RCC 7860 (cell line): ENCODE measurements at regions not wholly inside any gene's neighbourhood (a gene's known extent, or its start where the extent isn't known, plus 50 kb on each side); places are given as distances from the start of the nearest gene placed in this dataset.
A peak's percentile ranks its signal among the peaks of the same experiment; 100 is the strongest.
"Not testable (repeated sequence)": the region's sequence is repeated elsewhere in the genome, so short reads cannot be mapped to it uniquely, and the experiment has no call there.

Source experiments
- DNase-seq: peaks from one replicate; pipeline ENCODE4 v3.0.0-alpha.2; 2015; ENCODE audit warnings: low spot score
- FAIRE-seq: peaks from 2 replicates; lab custom pipeline; 2012; peaks lifted over from hg19 to GRCh38; lab: Jason Lieb, UNC

DNA sequence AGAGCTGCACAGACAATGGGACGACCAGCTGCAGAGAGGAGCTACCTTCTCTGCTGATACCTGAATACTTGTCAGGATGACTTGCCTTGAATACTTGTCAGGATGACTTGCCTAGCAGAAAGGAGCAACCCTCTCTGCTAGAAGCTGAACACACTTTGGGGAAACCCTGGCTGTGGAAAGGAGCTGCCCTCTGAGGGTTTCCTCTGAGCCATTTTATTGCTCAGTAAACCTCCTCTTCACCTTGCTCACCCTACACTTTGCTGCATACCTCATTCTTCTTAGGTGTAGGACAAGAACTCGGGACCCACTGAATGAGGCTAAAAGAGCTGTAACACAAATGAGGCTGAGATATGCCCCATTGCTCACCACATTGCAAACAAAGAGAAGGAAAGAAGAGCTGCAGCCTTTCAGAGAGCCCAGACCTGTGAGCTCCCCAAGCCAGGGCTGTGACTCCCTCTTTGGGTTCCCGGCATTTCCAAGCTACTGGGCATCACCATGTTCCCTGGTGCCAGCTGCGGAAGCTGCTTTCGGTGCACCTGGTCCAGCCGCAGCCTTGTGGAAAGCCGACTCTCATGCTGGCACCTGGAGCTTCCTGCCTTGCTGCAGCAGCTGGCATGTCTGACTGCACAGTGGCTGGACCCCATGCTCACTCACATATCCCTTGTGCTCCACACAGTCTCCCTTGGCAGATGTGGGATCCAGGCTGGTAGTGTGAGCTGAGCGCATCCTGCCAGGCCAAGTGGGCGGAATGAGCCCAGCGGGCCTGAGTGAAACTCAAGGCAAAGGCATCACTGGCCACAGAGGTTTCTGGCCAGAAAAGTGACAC lies 106.7 kb upstream of the AHI1 start:
- FAIRE-seq, result no peak
- no peak for DNase-seq

DNA sequence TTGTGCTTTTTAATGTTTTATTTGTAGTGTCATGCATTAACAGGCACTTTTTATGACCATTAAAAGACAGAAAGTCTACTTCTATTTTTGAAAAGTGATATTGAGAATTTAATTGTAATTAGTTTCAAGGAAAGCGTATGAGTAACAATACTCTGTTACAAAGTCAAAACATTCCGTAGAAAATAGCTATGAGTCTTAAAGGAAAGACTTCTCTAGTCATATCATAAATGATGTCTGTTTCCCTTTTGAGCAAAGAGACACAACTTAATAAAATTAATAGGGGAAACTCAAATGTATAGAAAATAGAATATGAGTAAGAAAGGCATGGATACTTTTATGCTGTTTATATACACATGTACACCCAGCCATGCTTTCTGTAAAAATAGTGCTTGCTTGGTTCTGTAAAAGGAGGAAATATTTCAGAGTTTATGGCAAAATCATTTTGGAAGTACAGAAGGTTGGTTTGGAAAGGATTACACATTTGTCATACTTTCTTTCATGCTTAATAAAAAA lies 107.8 kb upstream of the AHI1 start:
- no peak for DNase-seq
- no peak for FAIRE-seq

DNA sequence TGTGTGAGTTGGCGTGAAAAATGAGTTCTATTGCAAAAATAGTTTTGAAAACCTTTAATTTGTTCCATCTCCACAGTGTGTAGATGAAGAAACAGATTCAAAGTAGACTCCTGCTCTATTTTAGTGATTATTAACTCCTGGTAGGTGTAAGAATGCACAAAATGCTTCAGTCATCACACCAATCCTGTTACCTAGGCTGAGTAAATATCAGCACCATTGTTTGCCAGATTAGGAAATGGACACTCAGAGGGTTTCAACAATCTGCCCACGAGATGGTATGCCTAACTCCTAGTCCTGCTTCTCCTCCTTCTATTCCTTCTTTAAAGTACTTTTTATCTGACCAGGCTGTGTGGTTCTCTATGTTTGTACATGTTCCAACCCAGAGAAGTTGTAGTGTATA lies 108.9 kb upstream of the AHI1 start:
- DNase-seq (no peak), FAIRE-seq (no peak)

DNA sequence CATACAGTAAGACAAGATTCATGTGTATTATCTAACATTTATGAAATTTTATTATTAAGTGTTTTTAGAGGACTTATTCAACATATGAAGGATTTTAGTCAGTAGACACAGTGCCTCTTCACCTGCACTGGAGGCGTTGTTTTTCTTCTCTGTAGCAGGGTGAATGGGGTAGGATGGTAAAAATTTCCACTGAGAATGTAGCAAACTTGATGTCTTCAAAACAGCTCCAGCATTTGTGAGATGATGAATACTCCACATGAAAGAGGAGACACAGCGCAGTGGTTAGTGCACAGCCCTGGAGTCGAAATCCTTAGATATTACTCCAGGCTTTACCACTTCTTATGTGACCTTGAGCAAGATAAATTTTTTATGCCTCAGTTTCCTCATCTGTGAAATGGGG lies 110.5 kb upstream of the AHI1 start:
- FAIRE-seq (no peak), DNase-seq (no peak)

DNA sequence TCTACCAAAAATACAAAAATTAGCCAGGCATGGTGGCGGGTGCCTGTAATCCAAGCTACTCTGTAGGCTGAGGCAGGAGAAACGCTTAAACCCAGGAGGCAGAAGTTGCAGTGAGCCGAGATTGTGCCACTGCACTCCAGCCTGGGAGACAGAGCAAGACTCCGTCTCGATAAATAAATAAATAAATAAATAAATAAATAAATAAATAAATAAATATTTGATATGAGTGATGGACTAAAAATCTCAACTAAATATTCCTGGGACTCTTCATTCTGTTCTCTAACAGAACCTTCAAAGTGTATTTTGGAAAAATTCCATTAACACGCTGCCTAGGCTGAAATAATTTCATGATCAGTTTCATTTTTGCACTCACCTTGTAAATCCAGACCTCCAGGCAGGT lies 112.7 kb upstream of the AHI1 start:
- not testable (repeated sequence) for DNase-seq, FAIRE-seq

DNA sequence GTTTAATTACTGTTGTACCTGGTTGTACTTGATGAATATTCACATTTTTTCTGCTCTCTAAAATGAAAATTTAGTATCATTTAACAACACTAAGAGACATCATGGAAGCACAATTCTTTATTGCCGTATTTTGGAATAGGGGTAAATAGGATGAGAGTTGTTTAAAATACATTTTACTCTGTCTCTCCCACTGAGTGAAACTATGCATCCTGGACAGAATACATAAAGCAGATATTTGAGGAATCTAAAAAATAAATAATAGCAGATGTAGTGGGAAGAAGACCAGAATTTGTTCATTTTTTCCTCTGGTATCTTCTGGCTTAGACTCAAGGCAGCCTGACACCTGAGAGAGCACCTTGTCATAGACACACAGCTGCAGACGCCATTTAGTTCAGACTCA lies 119.1 kb upstream of the AHI1 start:
- no peak for FAIRE-seq
- DNase-seq, result no peak

DNA sequence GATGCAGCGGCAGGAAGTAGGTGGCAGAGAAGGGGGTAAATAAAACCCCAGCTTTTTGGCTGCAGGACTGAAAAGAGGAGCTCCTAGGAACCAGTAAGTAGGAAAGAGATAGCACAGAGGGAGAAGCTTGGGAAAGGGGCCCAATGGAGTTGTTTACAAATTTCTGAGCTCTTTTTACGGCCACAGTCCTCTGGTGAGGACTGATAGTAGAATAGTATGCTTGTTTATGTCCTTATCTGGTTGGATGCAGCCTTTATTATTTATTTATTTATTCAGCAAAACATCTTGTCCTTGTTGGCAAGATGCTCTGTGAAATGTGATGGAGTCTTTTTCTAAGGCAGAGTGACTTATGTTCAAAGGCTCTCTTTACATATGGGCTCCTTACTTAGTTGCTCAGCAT lies 119.7 kb upstream of the AHI1 start:
- DNase-seq (no peak), FAIRE-seq (no peak)

DNA sequence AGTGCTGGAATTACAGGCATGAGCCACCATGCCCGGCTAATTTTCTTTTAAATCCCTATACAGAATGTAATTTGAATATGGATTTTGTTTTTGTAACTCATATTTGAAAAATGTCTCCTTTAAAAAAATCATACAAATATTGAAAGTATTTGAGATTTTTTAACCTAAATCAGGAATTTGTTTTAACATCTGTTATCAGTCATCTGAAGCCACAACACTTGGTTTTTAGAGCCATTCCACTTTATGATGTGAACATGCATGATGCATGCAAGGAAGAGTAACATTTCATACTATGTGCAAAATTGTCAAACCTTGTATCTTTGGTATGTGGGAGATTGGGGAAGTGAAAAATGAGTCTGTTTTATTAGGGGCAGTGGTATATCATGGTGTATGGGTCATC lies 124.5 kb upstream of the AHI1 start:
- FAIRE-seq (no peak), DNase-seq (no peak)

DNA sequence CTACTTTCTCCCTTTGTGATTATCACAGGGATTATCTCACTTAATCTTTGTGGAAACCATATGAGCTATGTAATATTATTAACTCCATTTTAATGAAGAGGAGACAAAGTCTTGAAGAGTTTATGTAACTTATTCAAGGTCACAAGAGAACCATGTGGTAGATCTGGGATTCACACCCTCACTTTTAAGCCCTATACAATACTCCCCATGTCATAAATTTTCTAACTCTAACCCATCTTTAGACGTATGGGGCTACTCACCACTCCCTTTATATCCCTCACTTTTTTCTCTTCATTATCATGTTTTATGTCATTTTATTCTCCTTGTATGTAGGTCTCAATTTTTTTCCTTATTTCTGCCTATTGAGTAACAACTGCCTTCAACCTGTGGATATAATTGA lies 126.4 kb upstream of the AHI1 start:
- FAIRE-seq (no peak), DNase-seq (no peak)

DNA sequence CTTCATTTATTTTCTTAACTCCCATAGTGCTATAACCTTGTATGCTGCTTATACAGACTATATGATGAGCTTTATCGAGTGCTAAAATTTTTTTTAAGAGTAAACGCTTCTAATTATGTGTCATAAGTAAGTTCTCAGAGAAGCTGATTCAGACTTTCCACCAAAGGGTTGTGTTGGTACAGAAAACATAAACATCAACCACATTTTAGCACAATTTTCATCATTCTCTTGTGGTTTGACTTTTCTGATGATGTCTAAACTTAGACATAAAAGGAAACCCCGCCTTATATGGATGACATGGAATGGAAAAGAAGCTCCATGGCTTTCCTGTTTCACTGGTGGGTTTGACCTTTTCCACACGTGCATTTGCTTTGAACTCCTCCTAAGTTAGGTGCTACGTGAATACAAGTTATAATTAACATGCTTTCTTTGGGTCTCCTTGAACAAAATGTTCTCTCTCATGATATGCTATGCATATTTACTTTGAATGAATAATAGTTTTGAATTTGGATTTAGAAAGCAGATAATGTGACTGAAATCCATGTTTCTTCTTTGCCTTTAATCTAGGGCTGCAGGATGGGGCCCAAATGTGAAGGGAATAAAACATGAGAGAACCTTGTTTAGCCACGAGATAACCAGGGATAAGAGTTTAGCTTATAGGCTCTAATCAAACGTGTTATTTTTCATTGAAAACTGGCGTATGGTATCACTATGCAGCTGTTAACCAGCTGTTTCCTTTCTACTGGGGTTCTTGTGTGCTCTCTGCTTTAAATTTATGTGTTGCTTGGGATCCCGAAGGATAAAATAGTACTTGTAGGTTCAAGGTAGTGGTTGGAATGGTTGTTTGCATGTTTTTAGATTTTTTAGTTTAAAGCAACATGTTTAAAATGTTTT lies 127.1 kb upstream of the AHI1 start:
- DNase-seq (no peak), FAIRE-seq (no peak)

DNA sequence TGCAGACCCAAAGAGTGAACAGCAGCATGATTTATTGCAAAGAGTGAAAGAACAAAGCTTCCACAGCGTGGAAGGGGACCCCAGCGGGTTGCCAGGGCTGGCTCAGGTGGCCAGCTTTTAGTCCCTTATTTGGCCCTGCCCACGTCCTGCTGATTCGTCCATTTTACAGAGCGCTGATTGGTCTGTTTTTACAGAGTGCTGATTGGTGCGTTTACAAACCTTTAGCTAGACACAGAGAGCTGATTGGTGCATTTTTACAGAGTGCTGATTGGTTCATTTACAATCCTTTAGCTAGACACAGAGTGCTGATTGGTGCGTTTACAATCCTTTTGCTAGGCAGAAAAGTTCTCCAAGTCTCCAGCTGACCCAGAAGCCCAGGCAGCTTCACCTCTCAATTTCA lies 128.5 kb upstream of the AHI1 start:
- not testable (repeated sequence) for FAIRE-seq, DNase-seq

DNA sequence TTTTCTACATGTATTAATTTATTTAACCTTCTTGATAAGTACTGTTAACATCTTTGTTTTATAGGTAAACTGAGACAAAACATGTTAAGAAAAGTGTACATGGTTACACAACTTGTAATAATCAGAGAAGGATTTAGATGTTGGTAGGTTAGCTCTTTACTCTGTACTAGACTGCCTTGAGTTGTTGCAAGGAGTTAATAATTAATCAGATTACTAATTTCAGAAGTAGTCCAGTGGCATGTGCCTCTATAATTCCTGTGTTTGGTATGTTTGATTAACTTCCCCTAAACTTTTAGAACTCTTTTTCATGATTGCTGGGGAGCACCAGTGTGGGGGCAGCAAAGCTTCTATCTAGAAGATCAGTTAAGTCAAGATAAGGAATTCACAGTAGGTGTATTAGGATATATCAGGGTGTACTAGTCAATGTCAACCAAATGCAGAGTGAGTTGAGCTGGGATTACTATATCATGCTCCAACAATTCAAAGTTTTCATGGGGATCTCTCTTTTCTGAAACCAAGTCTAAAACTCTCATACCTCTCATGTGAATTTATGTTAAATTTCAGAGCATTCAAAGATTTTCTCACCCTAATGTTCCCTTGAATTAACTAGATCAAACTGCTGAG lies 129.7 kb upstream of the AHI1 start:
- FAIRE-seq (peak; percentile 8), DNase-seq (peak; percentile 16)

DNA sequence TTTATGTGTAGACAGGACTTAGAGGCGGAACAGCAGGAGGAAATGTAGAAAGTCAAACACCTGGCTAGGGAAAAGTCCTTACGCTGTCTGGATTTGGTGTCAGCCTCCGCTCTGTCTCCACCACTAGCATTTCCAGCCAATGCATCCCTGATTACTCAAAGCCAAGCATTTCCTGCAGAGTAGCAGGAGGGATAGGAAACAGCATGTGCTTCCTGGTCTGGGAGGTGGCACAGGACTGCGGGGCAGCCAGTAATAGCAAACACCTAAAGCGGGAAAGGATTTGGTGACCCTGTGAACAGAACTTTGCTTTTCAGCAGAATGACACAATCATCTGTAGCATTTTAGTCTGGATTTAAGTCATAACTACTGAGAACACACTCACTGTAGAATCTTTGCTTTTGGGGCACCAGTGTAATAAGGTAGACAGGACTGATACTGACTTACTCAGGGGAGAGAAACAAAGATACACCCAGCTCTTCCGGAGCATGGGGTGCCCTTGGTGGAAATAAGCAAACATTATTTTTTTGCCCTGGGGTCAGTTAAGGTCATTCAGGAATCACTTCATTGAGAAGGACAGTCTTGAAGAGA lies 133.3 kb upstream of the AHI1 start:
- no peak for DNase-seq
- no peak for FAIRE-seq

DNA sequence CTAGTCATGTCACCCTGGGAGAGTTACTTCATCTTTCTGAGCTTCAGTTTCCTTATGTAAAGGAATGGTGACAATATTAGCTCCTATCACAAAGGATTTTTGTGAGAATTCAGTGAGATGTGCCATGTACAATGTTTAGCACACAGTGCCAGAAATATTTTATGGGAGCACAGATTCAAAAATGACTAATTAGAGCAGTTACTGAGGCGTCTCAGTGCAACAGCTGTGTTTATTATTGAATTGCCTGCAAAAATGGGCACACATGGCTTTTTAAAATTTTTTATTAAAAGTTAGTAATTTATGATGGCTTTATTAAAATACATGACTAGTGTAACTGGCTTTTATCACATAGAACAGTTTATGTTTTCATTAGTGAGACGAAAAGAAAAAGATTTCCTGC lies 134.3 kb upstream of the AHI1 start:
- DNase-seq (no peak), FAIRE-seq (no peak)

DNA sequence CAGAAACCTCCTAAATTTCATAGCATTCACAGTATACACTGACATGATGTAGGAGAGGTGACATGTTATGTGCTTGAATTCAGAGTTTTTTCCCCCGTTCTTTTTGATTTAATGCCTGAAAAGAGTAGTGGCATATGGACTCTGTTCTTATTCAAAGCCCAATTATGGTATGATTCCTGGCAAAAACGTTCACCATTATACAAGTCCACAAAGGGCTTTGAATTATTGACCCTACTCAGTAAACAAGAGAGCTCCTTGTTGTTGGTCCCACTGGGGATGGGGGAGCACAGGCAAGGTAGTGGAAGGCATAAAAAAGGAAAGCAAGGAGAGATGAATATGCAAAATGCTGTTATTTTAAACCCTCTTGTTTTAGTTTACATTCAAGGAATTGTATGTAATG lies 136.0 kb upstream of the AHI1 start:
- DNase-seq (no peak), FAIRE-seq (no peak)

DNA sequence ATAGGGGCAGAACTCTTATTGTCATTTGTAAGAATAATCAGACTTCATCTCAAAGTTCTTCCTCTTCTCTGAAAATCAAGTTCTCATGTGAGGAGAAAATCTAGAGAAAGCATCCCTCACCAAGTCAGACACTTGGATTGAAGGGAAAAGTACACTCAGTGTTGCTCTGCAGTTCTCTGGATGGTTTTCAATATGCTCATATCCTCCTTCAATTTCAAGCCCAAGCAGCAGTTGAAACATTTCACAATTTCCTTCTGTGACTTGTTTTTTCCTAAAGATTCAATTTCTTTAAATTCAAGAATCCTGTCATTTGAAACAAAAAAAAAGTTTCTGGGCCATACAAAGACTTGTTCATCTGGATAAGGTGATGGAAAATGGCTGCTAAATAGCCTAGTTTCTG lies 140.2 kb upstream of the AHI1 start:
- no peak for DNase-seq
- no peak for FAIRE-seq

DNA sequence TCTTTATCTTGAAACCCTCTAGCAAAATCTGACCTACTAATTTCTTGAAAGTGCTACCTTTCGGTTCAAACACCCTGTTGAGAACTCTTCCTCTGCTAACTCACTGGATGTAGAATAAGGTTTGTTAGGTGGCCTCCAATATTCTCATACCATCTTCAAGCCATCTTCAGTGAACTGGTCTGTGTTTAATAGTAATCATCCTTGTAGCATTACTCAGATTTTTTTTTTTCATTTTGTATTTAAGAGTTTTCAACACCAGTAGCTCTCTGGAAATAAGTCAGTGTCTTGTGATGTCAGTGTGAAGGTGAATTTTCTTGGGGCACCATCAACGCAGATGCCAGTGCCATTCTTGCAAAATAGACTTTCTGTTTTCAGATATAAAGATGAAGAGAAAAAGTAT lies 140.6 kb upstream of the AHI1 start:
- no peak for FAIRE-seq

DNA sequence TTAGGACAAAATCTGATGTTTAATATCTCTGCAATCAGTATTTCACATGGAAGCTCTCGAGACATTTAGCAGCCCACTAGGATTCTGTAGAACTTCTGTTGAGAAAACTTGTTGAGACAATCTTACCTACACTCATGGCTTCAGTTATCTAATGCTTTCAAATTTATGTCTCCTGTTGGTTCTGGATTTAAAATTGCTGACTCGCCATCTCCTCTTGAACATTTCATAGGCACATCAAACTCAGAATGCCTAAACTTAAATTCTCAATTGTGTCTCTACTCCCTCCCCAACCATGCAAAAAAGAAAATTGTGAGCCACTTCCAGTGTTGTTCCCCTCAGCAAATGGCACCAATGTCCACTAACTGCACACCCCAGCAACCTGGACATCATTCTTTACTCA lies 142.5 kb upstream of the AHI1 start:
- DNase-seq (no peak), FAIRE-seq (no peak)

More for the DNA sequence above, 140.6 kb upstream of the AHI1 start:
- no peak for DNase-seq

DNA sequence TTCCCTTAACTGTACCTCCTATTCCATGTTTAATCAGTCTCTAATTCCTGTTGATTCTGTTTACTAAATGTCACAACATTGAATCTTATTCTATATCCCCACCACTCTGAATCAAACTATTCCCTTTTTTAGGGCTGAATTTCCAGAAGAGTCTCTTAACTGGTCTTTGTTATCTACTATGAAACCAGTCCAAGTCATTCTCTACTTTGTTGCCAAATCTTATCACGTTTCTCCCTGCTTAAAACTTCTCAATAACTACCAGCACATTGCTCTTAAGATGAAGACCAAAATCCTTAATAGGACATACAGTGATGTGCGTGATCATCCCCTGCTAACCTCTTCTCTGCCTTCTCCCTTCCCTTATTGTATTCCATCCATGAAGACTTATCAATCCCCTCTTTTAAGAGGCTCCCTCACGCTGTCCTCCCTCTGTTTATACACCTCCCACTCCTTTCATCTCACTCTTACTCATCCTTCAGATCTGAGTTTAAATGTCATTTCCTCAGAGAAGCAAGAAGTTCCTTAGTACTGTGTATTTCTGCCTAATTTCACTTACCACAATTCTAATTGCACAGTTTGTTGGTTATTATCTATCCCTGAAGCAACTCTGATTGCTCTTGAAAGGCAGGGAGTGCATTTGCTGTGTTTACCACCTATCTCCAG lies 143.0 kb upstream of the AHI1 start:
- FAIRE-seq (no peak), DNase-seq (no peak)

DNA sequence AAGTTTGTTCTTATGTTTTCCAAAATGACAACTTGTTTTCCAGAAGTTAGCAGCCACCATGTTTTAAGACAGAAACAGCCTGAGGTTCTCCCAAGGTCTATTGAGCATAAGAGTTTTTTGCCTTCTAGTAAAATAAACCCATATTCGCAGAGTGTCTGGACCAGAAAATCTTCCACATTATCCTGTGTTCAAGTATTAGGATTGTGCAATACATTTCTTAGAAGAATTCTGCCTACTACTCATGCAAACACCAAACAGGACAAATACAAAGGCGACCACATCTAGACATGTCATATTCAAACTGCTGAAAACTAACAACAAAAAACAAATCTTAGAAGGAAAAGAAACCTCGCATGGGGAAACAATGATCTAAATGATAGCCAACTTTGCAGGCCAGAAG lies 145.4 kb upstream of the AHI1 start:
- FAIRE-seq (no peak), DNase-seq (no peak)

DNA sequence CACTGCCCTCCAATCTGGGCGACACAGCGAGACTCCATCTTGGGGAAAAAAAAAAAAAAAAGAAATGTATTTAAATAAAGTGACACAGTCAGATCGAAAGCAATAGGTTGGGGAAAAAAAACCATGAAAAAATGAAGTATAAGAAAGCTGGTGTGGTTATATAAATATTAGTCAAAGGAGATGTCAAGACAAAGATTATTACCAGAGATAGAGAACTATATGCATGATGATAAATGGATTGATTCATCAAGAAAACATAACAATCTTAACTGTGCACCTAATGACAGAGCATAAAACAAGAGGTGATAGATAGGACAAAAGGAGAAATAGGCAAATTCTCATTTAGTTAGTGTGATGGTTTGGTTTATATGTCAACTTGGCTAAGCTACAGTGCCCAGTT lies 146.9 kb upstream of the AHI1 start:
- DNase-seq, result no peak
- FAIRE-seq, result no peak
